ENCODE measurements at regions not wholly inside any gene's neighbourhood (a gene's known extent, or its start where the extent isn't known, plus 50 kb on each side); places are given as distances from the start of the nearest gene placed in this dataset.

DNA sequence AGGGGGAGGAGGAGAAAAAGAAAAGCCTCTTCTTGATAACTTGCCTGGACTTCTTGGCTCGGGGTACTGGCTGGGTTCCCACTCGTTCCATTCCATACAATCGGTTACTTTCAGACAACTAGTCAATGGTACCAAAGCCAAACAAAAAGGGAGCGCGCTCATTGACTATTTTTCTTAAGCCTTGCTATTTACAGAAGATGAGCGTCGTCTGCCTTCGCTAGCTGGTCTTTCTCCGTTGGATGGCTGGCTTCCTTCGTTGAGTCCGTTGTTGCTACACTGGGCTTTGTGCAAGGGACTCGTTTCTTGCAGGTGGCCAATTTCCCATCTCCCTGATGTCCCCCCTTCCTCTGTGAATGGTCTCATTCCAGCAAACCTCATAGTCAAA is 260.4 kb downstream of the ZNF516 start:
- TF ChIP-seq, protein P1, sequence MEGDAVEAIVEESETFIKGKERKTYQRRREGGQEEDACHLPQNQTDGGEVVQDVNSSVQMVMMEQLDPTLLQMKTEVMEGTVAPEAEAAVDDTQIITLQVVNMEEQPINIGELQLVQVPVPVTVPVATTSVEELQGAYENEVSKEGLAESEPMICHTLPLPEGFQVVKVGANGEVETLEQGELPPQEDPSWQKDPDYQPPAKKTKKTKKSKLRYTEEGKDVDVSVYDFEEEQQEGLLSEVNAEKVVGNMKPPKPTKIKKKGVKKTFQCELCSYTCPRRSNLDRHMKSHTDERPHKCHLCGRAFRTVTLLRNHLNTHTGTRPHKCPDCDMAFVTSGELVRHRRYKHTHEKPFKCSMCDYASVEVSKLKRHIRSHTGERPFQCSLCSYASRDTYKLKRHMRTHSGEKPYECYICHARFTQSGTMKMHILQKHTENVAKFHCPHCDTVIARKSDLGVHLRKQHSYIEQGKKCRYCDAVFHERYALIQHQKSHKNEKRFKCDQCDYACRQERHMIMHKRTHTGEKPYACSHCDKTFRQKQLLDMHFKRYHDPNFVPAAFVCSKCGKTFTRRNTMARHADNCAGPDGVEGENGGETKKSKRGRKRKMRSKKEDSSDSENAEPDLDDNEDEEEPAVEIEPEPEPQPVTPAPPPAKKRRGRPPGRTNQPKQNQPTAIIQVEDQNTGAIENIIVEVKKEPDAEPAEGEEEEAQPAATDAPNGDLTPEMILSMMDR (IDR thresholded peaks at IDR 0.05; ENCODE audit: insufficient read depth, low read length), result no peak
- no peak for TF ChIP-seq POLR2AphosphoS5 (IDR thresholded peaks at IDR 0.05; ENCODE audit: low read depth)
- TF ChIP-seq, protein P2, sequence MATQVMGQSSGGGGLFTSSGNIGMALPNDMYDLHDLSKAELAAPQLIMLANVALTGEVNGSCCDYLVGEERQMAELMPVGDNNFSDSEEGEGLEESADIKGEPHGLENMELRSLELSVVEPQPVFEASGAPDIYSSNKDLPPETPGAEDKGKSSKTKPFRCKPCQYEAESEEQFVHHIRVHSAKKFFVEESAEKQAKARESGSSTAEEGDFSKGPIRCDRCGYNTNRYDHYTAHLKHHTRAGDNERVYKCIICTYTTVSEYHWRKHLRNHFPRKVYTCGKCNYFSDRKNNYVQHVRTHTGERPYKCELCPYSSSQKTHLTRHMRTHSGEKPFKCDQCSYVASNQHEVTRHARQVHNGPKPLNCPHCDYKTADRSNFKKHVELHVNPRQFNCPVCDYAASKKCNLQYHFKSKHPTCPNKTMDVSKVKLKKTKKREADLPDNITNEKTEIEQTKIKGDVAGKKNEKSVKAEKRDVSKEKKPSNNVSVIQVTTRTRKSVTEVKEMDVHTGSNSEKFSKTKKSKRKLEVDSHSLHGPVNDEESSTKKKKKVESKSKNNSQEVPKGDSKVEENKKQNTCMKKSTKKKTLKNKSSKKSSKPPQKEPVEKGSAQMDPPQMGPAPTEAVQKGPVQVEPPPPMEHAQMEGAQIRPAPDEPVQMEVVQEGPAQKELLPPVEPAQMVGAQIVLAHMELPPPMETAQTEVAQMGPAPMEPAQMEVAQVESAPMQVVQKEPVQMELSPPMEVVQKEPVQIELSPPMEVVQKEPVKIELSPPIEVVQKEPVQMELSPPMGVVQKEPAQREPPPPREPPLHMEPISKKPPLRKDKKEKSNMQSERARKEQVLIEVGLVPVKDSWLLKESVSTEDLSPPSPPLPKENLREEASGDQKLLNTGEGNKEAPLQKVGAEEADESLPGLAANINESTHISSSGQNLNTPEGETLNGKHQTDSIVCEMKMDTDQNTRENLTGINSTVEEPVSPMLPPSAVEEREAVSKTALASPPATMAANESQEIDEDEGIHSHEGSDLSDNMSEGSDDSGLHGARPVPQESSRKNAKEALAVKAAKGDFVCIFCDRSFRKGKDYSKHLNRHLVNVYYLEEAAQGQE (IDR thresholded peaks at IDR 0.05; ENCODE audit: insufficient replicate concordance, low read depth), result no peak
- TF ChIP-seq GABPA (IDR thresholded peaks at IDR 0.05; ENCODE audit: low read depth), result no peak
- TF ChIP-seq SPI1 (IDR thresholded peaks at IDR 0.05; ENCODE audit: borderline replicate concordance, low read depth), result no peak

Data from HL-60 (cell line).